PFSK-1 (cell line): ENCODE measurements at regions not wholly inside any gene's neighbourhood (a gene's known extent, or its start where the extent isn't known, plus 50 kb on each side); places are given as distances from the start of the nearest gene placed in this dataset.

ENCODE experiments used
- FOXP2 ChIP-seq: optimal IDR thresholded peaks from 2 replicates; pipeline ENCODE3; 2011; ENCODE audit warnings: borderline replicate concordance, control low read depth, inconsistent platforms; ENCODE audit not compliant: insufficient read depth; ENCODE audit errors: extremely low read length, extremely low read depth
- POLR2AphosphoS5 ChIP-seq: IDR thresholded peaks from 2 replicates; pipeline ENCODE4 v1.6.1; 2012; ENCODE audit warnings: low read depth, mild to moderate bottlenecking, control low read depth, low read length, moderate library complexity
- SIN3A ChIP-seq: IDR thresholded peaks from 2 replicates; pipeline ENCODE4 v1.6.1; 2012; ENCODE audit warnings: mild to moderate bottlenecking, low read length, moderate library complexity, borderline replicate concordance; ENCODE audit not compliant: insufficient read depth
- TAF1 ChIP-seq: IDR thresholded peaks from 2 replicates; pipeline ENCODE4 v1.6.1; 2012; ENCODE audit warnings: low read length, control low read depth, borderline replicate concordance; ENCODE audit not compliant: insufficient read depth
- TF ChIP-seq, protein P1 (sequence below), 2 experiments: IDR thresholded peaks; 2 replicates each; pipeline versions ENCODE4 v1.6.1 to v1.8.0; 2011 to 2012; ENCODE audit warnings: low read depth in 2 of 2, low read length in 2 of 2, control low read depth in 1 of 2, inconsistent platforms in 1 of 2, mild to moderate bottlenecking in 1 of 2, moderate library complexity in 1 of 2; ENCODE audit not compliant: insufficient read depth in 1 of 2

GRCh38 chr12:108054496-108054895 is 74.6 kb upstream of the WSCD2 start:
- TF ChIP-seq, protein P1, sequence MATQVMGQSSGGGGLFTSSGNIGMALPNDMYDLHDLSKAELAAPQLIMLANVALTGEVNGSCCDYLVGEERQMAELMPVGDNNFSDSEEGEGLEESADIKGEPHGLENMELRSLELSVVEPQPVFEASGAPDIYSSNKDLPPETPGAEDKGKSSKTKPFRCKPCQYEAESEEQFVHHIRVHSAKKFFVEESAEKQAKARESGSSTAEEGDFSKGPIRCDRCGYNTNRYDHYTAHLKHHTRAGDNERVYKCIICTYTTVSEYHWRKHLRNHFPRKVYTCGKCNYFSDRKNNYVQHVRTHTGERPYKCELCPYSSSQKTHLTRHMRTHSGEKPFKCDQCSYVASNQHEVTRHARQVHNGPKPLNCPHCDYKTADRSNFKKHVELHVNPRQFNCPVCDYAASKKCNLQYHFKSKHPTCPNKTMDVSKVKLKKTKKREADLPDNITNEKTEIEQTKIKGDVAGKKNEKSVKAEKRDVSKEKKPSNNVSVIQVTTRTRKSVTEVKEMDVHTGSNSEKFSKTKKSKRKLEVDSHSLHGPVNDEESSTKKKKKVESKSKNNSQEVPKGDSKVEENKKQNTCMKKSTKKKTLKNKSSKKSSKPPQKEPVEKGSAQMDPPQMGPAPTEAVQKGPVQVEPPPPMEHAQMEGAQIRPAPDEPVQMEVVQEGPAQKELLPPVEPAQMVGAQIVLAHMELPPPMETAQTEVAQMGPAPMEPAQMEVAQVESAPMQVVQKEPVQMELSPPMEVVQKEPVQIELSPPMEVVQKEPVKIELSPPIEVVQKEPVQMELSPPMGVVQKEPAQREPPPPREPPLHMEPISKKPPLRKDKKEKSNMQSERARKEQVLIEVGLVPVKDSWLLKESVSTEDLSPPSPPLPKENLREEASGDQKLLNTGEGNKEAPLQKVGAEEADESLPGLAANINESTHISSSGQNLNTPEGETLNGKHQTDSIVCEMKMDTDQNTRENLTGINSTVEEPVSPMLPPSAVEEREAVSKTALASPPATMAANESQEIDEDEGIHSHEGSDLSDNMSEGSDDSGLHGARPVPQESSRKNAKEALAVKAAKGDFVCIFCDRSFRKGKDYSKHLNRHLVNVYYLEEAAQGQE (IDR thresholded peaks at IDR 0.05; ENCODE audit: insufficient read depth in 1 of 2, low read depth in 2 of 2, low read length in 2 of 2): no peak
- TF ChIP-seq SIN3A (no peak), TAF1 (no peak), FOXP2 (no peak), POLR2AphosphoS5 (no peak)

- TF ChIP-seq FOXP2: no peak
- no peak for TF ChIP-seq POLR2AphosphoS5
- TF ChIP-seq TAF1: no peak
- TF ChIP-seq, protein P1 (IDR thresholded peaks at IDR 0.05; ENCODE audit: insufficient read depth in 1 of 2, low read depth in 2 of 2, low read length in 2 of 2): no peak
- no peak for TF ChIP-seq SIN3A
Observed at GRCh38 chr12:108055141-108055540, 73.9 kb upstream of the WSCD2 start.

- TF ChIP-seq POLR2AphosphoS5 (no peak), SIN3A (no peak), FOXP2 (no peak), TAF1 (no peak)
Observed at GRCh38 chr12:108060067-108060466, 69.0 kb upstream of the WSCD2 start.

GRCh38 chr12:108060903-108061302 is 68.2 kb upstream of the WSCD2 start:
- no peak for TF ChIP-seq POLR2AphosphoS5
- no peak for TF ChIP-seq FOXP2
- TF ChIP-seq SIN3A: no peak
- TF ChIP-seq TAF1: no peak
- TF ChIP-seq, protein P1 (IDR thresholded peaks at IDR 0.05; ENCODE audit: insufficient read depth in 1 of 2, low read depth in 2 of 2, low read length in 2 of 2): no peak

DNA sequence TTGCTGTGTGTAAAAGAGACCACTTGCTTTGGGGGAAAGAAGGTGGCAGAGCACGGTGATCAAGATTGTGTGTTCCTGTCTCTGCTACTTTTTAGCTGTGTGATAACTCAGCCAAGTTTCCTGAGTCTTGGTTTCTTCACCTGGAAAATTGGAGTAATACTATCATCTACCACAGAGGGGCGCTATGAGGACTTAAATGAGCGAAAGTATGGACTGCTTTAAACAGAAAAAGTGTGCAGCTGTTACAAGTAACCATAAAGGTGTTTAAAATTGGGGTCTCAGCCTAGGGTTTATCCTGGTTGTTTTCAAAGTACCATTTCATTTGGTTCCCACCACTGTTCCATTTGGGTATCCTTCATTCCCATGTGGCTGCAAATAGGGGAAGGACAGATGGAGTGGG is 65.9 kb upstream of the WSCD2 start:
- no peak for TF ChIP-seq FOXP2
- TF ChIP-seq SIN3A: no peak
- no peak for TF ChIP-seq POLR2AphosphoS5
- no peak for TF ChIP-seq TAF1
- TF ChIP-seq, protein P1 (IDR thresholded peaks at IDR 0.05; ENCODE audit: insufficient read depth in 1 of 2, low read depth in 2 of 2, low read length in 2 of 2): no peak
